Epithelial cell of prostate (primary cell): ENCODE measurements at regions not wholly inside any gene's neighbourhood (a gene's known extent, or its start where the extent isn't known, plus 50 kb on each side); places are given as distances from the start of the nearest gene placed in this dataset.
A peak's percentile ranks its signal among the peaks of the same experiment; 100 is the strongest.
"Not testable (repeated sequence)": the region's sequence is repeated elsewhere in the genome, so short reads cannot be mapped to it uniquely, and the experiment has no call there.

Experiments used
- DNase-seq: peaks from one replicate; pipeline ENCODE4 v3.0.0-alpha.2; 2011; ENCODE audit warnings: low read depth, low spot score
- H3K27ac ChIP-seq: fragments of 450-650 bp; 2 replicates; pipeline ENCODE4 v1.5.1; 2017; ENCODE audit warnings: mild to moderate bottlenecking

GRCh38 chr13:18248533-18249240 lies 932.9 kb downstream of the TUBA3C start:
- H3K27ac ChIP-seq, DNase-seq: not testable (repeated sequence)

- not testable (repeated sequence) for DNase-seq, H3K27ac ChIP-seq
Observed at GRCh38 chr13:18240086-18240485, 941.5 kb downstream of the TUBA3C start.

GRCh38 chr13:18238586-18238985 lies 943.0 kb downstream of the TUBA3C start:
- not testable (repeated sequence) for H3K27ac ChIP-seq, DNase-seq

GRCh38 chr13:18236528-18236815 lies 945.2 kb downstream of the TUBA3C start:
- no peak for DNase-seq
- H3K27ac ChIP-seq: no peak overlapping the region

- DNase-seq: no peak
- no peak overlapping the region for H3K27ac ChIP-seq
Observed at GRCh38 chr13:18235756-18236527, 945.7 kb downstream of the TUBA3C start.

GRCh38 chr13:18235172-18235571 lies 946.5 kb downstream of the TUBA3C start:
- H3K27ac ChIP-seq: no peak overlapping the region
- no peak for DNase-seq

GRCh38 chr13:18234451-18234850 lies 947.2 kb downstream of the TUBA3C start:
- not testable (repeated sequence) for H3K27ac ChIP-seq, DNase-seq

- no peak overlapping the region for H3K27ac ChIP-seq
- no peak for DNase-seq
Observed at GRCh38 chr13:18233783-18234299, 947.8 kb downstream of the TUBA3C start.

- DNase-seq: no peak
- no peak overlapping the region for H3K27ac ChIP-seq
Observed at GRCh38 chr13:18232994-18233782, 948.4 kb downstream of the TUBA3C start.

GRCh38 chr13:18232298-18232993 lies 949.2 kb downstream of the TUBA3C start:
- no peak overlapping the region for H3K27ac ChIP-seq
- no peak for DNase-seq

GRCh38 chr13:18224411-18224810 lies 957.2 kb downstream of the TUBA3C start:
- DNase-seq, H3K27ac ChIP-seq: not testable (repeated sequence)

GRCh38 chr13:18214689-18215088 lies 966.9 kb downstream of the TUBA3C start:
- not testable (repeated sequence) for DNase-seq, H3K27ac ChIP-seq

- H3K27ac ChIP-seq, DNase-seq: not testable (repeated sequence)
Observed at GRCh38 chr13:18213511-18213910, 968.1 kb downstream of the TUBA3C start.

- no peak overlapping the region for H3K27ac ChIP-seq
- DNase-seq: peak; percentile 33
Observed at GRCh38 chr13:18212873-18213272, 968.8 kb downstream of the TUBA3C start.

GRCh38 chr13:18211752-18212560 lies 969.7 kb downstream of the TUBA3C start:
- DNase-seq: peak; percentile 2
- H3K27ac ChIP-seq: not testable (repeated sequence)

- H3K27ac ChIP-seq, DNase-seq: not testable (repeated sequence)
Observed at GRCh38 chr13:18204614-18205178, 976.9 kb downstream of the TUBA3C start.

- H3K27ac ChIP-seq, DNase-seq: not testable (repeated sequence)
Observed at GRCh38 chr13:18195365-18195678, 986.3 kb downstream of the TUBA3C start.

- not testable (repeated sequence) for H3K27ac ChIP-seq, DNase-seq
Observed at GRCh38 chr13:18194631-18195364, 986.8 kb downstream of the TUBA3C start.
